ENCODE measurements at regions not wholly inside any gene's neighbourhood (a gene's known extent, or its start where the extent isn't known, plus 50 kb on each side); places are given as distances from the start of the nearest gene placed in this dataset.
"Not testable (repeated sequence)": the region's sequence is repeated elsewhere in the genome, so short reads cannot be mapped to it uniquely, and the experiment has no call there.

- intact Hi-C loops (cut with DNase I; ENCODE audit: low total_unique reads) = no loop called here
- Histone ChIP-seq H3K4me1 (peaks cover 0 to 11% (median 2%) of the 10 kb centered on the region in 4 donors), H3K27ac (no peak overlapping the region), H3K36me3 (no peaks in the 10 kb centered on the region), H3K4me3 (no peak overlapping the region), H3K27me3 (peaks cover 8% of the 10 kb centered on the region), H3K9me3 (no peaks in the 10 kb centered on the region)
- in situ Hi-C loops (cut with MboI; ENCODE audit: low pct_ligation_motif_present in 1 of 4, low pct_unique_long_range_greater_than_20kb in 1 of 4, low sequenced_read_pairs in 3 of 4) = no loop called here
- no peak for DNase-seq
- TF ChIP-seq POLR2A (IDR thresholded peaks at IDR 0.05) (no peak), POLR2AphosphoS5 (IDR thresholded peaks at IDR 0.05) (no peak), EP300 (IDR thresholded peaks at IDR 0.05; ENCODE audit: low read depth) (no peak)
- TF ChIP-seq, protein P1, sequence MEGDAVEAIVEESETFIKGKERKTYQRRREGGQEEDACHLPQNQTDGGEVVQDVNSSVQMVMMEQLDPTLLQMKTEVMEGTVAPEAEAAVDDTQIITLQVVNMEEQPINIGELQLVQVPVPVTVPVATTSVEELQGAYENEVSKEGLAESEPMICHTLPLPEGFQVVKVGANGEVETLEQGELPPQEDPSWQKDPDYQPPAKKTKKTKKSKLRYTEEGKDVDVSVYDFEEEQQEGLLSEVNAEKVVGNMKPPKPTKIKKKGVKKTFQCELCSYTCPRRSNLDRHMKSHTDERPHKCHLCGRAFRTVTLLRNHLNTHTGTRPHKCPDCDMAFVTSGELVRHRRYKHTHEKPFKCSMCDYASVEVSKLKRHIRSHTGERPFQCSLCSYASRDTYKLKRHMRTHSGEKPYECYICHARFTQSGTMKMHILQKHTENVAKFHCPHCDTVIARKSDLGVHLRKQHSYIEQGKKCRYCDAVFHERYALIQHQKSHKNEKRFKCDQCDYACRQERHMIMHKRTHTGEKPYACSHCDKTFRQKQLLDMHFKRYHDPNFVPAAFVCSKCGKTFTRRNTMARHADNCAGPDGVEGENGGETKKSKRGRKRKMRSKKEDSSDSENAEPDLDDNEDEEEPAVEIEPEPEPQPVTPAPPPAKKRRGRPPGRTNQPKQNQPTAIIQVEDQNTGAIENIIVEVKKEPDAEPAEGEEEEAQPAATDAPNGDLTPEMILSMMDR (IDR thresholded peaks at IDR 0.05) = no peak
- 53 to 88% methylated on average over 1 of the region's 1 CpG for WGBS, 2 donors (ENCODE audit: low coverage in 1 of 2)
These were observed 156.2 kb upstream of the S1PR3 start for GRCh38 chr9:88835038-88835466.

DNA sequence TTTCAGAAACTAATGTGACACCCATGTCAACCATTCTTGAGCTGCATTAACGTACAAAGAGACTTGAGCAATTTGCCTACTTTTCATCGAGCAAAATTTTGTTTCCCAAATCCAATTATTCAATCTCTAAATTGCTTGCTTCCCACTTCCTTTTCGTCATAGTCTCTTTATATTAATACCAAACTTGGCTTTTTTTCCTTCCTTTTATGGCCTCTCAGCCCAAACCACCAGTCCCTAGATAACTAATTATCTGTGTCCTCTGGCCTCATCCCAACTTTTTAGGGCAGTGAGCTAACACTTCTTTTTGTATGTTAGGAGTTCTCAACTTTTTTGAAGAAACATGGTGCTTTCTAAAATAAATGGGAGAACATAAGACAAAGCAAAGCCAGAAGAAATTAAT, 155.5 kb upstream of the S1PR3 start:
- Histone ChIP-seq H3K36me3 (no peaks in the 10 kb centered on the region), H3K9me3 (no peaks in the 10 kb centered on the region), H3K4me3 (no peak overlapping the region), H3K27me3 (peaks cover 8% of the 10 kb centered on the region), H3K27ac (no peak overlapping the region), H3K4me1 (peaks cover 0 to 11% (median 2%) of the 10 kb centered on the region in 4 donors)
- in situ Hi-C loops (cut with MboI; ENCODE audit: low pct_ligation_motif_present in 1 of 4, low pct_unique_long_range_greater_than_20kb in 1 of 4, low sequenced_read_pairs in 3 of 4) (no loop called here), intact Hi-C loops (cut with DNase I; ENCODE audit: low total_unique reads) (no loop called here)
- DNase-seq = no peak
- TF ChIP-seq EP300 (IDR thresholded peaks at IDR 0.05; ENCODE audit: low read depth) (no peak), POLR2A (IDR thresholded peaks at IDR 0.05) (no peak), POLR2AphosphoS5 (IDR thresholded peaks at IDR 0.05) (no peak)
- TF ChIP-seq, protein P1 (IDR thresholded peaks at IDR 0.05) = no peak
- 43 to 59% methylated on average over 3 of the region's 3 CpGs for WGBS, 2 donors (ENCODE audit: low coverage in 1 of 2)

DNA sequence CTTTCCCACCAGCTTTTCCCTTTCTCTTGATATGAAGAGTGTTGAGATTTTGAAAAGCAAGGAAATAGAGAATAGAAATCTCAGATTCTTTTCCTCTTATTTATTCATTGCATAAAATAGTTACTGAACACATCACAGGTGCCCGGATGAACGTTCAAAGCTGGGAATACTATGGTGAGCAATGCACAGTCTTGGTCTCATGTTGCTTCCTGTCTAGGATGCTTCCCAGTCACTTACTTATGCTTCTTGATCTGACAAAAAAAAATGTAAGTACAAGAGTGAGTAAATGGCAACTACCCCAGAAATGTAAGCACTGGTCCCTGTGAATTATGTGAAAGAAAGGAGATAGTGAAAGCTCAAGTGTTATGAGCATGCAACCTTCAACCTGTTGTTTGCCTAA, 153.5 kb upstream of the S1PR3 start:
- TF ChIP-seq POLR2A (IDR thresholded peaks at IDR 0.05) (no peak), EP300 (IDR thresholded peaks at IDR 0.05; ENCODE audit: low read depth) (no peak), POLR2AphosphoS5 (IDR thresholded peaks at IDR 0.05) (no peak)
- TF ChIP-seq, protein P1 (IDR thresholded peaks at IDR 0.05) = no peak
- Histone ChIP-seq H3K27ac (no peak overlapping the region), H3K4me3 (no peak overlapping the region), H3K9me3 (no peaks in the 10 kb centered on the region), H3K27me3 (peaks cover 5% of the 10 kb centered on the region), H3K4me1 (peaks cover 0 to 11% (median 2%) of the 10 kb centered on the region in 4 donors), H3K36me3 (no peaks in the 10 kb centered on the region)
- intact Hi-C loops (cut with DNase I; ENCODE audit: low total_unique reads) (no loop called here), in situ Hi-C loops (cut with MboI; ENCODE audit: low pct_ligation_motif_present in 1 of 4, low pct_unique_long_range_greater_than_20kb in 1 of 4, low sequenced_read_pairs in 3 of 4) (no loop called here)
- WGBS, 2 donors (ENCODE audit: low coverage in 1 of 2) = 82 to 92% methylated on average over 2 of the region's 2 CpGs
- no peak for DNase-seq

DNA sequence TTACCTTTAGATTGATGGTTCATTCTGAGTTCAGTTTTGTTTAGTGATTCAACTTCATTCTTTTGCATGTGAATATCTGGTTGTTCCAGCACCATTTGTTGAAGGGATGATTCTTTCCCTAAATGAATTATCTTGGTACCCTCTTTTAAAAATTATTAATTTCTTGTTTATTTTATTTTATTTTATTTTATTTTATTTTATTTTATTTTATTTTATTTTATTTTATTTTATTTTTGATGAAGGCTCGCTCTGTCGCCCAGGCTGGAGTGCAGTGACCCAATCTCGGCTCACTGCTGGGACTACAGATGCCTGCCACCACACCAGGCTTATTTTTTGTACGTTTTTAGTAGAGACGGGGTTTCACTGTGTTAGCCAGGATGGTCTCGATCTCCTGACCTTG, 141.4 kb upstream of the S1PR3 start:
- H3K27me3 ChIP-seq; H3K9me3 ChIP-seq; DNase-seq; intact Hi-C loops (cut with DNase I; ENCODE audit: low total_unique reads); H3K36me3 ChIP-seq; H3K4me3 ChIP-seq; H3K4me1 ChIP-seq; in situ Hi-C loops (cut with MboI; ENCODE audit: low pct_ligation_motif_present in 1 of 4, low pct_unique_long_range_greater_than_20kb in 1 of 4, low sequenced_read_pairs in 3 of 4); H3K27ac ChIP-seq: not testable (repeated sequence)
- WGBS, 2 donors (ENCODE audit: low coverage in 1 of 2) = 85% methylated on average over 6 of the region's 6 CpGs; no CpG with 5 or more reads in 1 of the 2 donors

GRCh38 chr9:88852794-88853193, 138.5 kb upstream of the S1PR3 start:
- Histone ChIP-seq H3K27ac (no peak overlapping the region), H3K4me3 (no peak overlapping the region), H3K4me1 (no peaks in the 10 kb centered on the region), H3K9me3 (no peaks in the 10 kb centered on the region), H3K27me3 (peaks cover 4% of the 10 kb centered on the region), H3K36me3 (no peaks in the 10 kb centered on the region)
- no peak for DNase-seq
- 58 to 86% methylated on average over 1 of the region's 1 CpG for WGBS, 2 donors (ENCODE audit: low coverage in 1 of 2)
- TF ChIP-seq POLR2A (IDR thresholded peaks at IDR 0.05) = no peak
- TF ChIP-seq POLR2AphosphoS5 (IDR thresholded peaks at IDR 0.05) = no peak
- in situ Hi-C loops (cut with MboI; ENCODE audit: low pct_ligation_motif_present in 1 of 4, low pct_unique_long_range_greater_than_20kb in 1 of 4, low sequenced_read_pairs in 3 of 4) = no loop called here
- intact Hi-C loops (cut with DNase I; ENCODE audit: low total_unique reads) = no loop called here

Measured in transverse colon (tissue), 4 donors.